SU-DHL-6 (cell line): ENCODE measurements at regions not wholly inside any gene's neighbourhood (a gene's known extent, or its start where the extent isn't known, plus 50 kb on each side); places are given as distances from the start of the nearest gene placed in this dataset.

Experiments
- EZH2phosphoT487 ChIP-seq: fragments of 200-600 bp; sonication (generic), shearing (Covaris generic); conservative IDR thresholded peaks from 2 replicates; pipeline ENCODE4 v1.6.1; 2018; ENCODE audit warnings: mild to moderate bottlenecking, antibody characterized with exemption, low read length, moderate library complexity, mixed read lengths
- TF ChIP-seq, protein P1 (sequence below): fragments of 200-600 bp; sonication (generic); IDR thresholded peaks from one replicate; pipeline ENCODE4 v1.5.1; 2017; ENCODE audit warnings: antibody characterized with exemption, mild to moderate bottlenecking, low read length, moderate library complexity; ENCODE audit not compliant: insufficient read depth, poor library complexity, severe bottlenecking

DNA sequence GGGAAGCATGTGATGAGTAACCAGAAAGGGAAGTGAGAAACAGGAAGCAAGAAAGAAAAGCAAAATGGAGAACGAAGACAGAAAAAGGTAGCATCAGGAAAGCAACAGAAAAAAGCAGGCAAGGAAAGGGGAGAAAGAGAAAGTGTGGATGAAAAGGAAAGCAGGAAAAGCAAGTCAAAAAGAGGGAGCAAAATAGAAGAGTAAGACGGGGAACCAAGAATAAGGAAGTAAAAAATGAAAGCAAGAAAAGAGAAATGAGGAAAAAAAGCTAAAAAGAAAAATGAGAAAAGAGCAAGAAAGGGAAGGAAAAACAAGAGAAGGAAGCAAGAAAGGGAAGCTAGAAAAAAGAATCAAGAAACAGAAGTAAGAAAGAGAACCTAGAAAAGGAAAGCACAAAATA lies 242.3 kb upstream of the NCKAP5 start:
- TF ChIP-seq, protein P1, sequence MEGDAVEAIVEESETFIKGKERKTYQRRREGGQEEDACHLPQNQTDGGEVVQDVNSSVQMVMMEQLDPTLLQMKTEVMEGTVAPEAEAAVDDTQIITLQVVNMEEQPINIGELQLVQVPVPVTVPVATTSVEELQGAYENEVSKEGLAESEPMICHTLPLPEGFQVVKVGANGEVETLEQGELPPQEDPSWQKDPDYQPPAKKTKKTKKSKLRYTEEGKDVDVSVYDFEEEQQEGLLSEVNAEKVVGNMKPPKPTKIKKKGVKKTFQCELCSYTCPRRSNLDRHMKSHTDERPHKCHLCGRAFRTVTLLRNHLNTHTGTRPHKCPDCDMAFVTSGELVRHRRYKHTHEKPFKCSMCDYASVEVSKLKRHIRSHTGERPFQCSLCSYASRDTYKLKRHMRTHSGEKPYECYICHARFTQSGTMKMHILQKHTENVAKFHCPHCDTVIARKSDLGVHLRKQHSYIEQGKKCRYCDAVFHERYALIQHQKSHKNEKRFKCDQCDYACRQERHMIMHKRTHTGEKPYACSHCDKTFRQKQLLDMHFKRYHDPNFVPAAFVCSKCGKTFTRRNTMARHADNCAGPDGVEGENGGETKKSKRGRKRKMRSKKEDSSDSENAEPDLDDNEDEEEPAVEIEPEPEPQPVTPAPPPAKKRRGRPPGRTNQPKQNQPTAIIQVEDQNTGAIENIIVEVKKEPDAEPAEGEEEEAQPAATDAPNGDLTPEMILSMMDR, result no peak
- TF ChIP-seq EZH2phosphoT487, result no peak
